Glutamatergic neuron (in vitro differentiated cells): ENCODE measurements at regions not wholly inside any gene's neighbourhood (a gene's known extent, or its start where the extent isn't known, plus 50 kb on each side); places are given as distances from the start of the nearest gene placed in this dataset.

Experiments
- DNase-seq: peaks from one replicate; pipeline ENCODE4 v3.0.0; 2022
- H3K27ac Mint-ChIP-seq: one replicate; pipeline ENCODE4 v1.8.0; 2020; ENCODE audit warnings: mild to moderate bottlenecking, mixed read lengths, inconsistent platforms; ENCODE audit not compliant: unreplicated experiment
- H3K27me3 Mint-ChIP-seq: one replicate; pipeline ENCODE4 v1.8.0; 2020; ENCODE audit warnings: mild to moderate bottlenecking, moderate library complexity, mixed read lengths, inconsistent platforms; ENCODE audit not compliant: unreplicated experiment
- H3K36me3 Mint-ChIP-seq: one replicate; pipeline ENCODE4 v1.8.0; 2020; ENCODE audit warnings: mild to moderate bottlenecking, mixed read lengths, inconsistent platforms; ENCODE audit not compliant: unreplicated experiment
- H3K4me1 Mint-ChIP-seq: one replicate; pipeline ENCODE4 v1.8.0; 2020; ENCODE audit warnings: mild to moderate bottlenecking, low read depth, mixed read lengths, inconsistent platforms; ENCODE audit not compliant: unreplicated experiment
- H3K4me3 Mint-ChIP-seq: one replicate; pipeline ENCODE4 v1.8.0; 2020; ENCODE audit warnings: mild to moderate bottlenecking, mixed read lengths, inconsistent platforms; ENCODE audit not compliant: unreplicated experiment
- H3K9me3 Mint-ChIP-seq: one replicate; pipeline ENCODE4 v1.8.0; 2020; ENCODE audit warnings: mild to moderate bottlenecking, moderate library complexity, mixed read lengths, inconsistent platforms; ENCODE audit not compliant: unreplicated experiment
- TF ChIP-seq, protein P1 (sequence below): fragments of 200-600 bp; sonication (generic); IDR thresholded peaks from one replicate; pipeline ENCODE4 v1.5.0; 2021; ENCODE audit not compliant: partially characterized antibody, unreplicated experiment

- Mint-ChIP-seq H3K27ac (no peak overlapping the region), H3K36me3 (peaks cover 18% of the 10 kb centered on the region), H3K9me3 (peaks cover 8% of the 10 kb centered on the region), H3K4me1 (no peaks in the 10 kb centered on the region), H3K4me3 (no peak overlapping the region), H3K27me3 (no peaks in the 10 kb centered on the region)
- no peak for DNase-seq
- TF ChIP-seq, protein P1, sequence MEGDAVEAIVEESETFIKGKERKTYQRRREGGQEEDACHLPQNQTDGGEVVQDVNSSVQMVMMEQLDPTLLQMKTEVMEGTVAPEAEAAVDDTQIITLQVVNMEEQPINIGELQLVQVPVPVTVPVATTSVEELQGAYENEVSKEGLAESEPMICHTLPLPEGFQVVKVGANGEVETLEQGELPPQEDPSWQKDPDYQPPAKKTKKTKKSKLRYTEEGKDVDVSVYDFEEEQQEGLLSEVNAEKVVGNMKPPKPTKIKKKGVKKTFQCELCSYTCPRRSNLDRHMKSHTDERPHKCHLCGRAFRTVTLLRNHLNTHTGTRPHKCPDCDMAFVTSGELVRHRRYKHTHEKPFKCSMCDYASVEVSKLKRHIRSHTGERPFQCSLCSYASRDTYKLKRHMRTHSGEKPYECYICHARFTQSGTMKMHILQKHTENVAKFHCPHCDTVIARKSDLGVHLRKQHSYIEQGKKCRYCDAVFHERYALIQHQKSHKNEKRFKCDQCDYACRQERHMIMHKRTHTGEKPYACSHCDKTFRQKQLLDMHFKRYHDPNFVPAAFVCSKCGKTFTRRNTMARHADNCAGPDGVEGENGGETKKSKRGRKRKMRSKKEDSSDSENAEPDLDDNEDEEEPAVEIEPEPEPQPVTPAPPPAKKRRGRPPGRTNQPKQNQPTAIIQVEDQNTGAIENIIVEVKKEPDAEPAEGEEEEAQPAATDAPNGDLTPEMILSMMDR, result no peak
These were observed 533.5 kb downstream of the ZNF608 start for GRCh38 chr5:124212934-124213333.

DNA sequence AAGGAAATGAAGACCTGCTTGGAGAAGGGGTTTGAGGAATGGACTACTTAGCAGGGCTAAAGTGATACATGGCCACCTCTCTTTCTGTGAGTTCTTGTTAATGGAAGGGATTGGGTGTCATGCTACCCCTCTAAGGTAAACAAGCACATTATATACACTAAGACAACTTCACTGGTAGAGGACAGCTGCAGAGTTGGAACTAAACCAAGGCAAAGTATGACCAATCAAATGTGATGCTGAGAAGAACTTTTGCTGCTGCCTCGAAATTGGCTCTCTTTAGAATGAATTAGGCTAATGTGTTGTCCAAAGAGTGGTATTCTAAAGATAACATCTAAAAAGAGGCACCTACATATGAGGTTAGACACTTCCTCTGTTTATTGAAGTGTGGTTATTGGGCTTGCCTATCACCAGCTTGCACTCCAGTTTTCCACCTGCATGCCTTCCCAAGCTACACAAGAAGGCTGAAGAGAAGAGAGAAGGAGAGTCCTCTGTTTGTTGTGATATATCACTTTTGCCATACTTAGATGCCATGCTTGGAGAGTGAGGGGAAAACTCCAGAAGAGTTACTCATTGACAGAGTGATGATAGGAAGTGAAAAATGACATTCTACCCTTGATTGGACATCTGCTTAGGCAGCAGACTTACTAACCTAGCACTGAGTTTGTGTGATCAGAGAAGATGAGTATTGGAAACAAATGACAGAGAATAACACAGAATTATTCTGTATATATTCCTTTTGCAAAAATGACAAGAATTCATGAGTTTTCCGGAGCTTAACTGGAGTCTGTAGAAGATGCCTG, 536.1 kb downstream of the ZNF608 start:
- Mint-ChIP-seq H3K27me3 (no peaks in the 10 kb centered on the region), H3K9me3 (peaks cover 8% of the 10 kb centered on the region), H3K4me1 (no peaks in the 10 kb centered on the region), H3K27ac (no peak overlapping the region), H3K36me3 (peaks cover 18% of the 10 kb centered on the region), H3K4me3 (no peak overlapping the region)
- TF ChIP-seq, protein P1, result no peak
- no peak for DNase-seq

GRCh38 chr5:124207118-124207517, 539.3 kb downstream of the ZNF608 start:
- peaks cover 15% of the 10 kb centered on the region for H3K36me3 Mint-ChIP-seq
- H3K4me1 Mint-ChIP-seq, result no peaks in the 10 kb centered on the region
- H3K9me3 Mint-ChIP-seq, result peaks cover 6% of the 10 kb centered on the region
- H3K27ac Mint-ChIP-seq, result no peak overlapping the region
- peaks cover 4% of the 10 kb centered on the region for H3K27me3 Mint-ChIP-seq
- TF ChIP-seq, protein P1, result no peak
- no peak for DNase-seq
- no peak overlapping the region for H3K4me3 Mint-ChIP-seq

DNA sequence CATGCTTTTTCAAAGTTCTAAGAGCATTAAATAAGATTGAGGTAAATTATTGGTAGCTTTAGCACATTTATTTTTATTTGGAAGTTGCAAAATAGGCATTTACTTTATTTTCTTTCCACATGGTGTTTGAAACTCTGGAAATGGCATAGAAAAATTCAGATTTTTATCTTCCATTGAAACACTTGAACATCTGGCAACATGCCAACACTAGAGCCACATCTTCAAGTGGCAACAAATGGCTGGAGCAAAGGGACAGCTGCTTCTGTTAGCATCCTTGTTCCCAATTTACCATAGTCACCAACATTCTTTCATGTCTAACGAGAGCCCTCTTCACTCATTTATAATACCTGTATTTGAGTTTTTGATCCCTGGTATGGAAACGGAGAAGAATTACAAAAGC, 539.9 kb downstream of the ZNF608 start:
- Mint-ChIP-seq H3K9me3 (peaks cover 5% of the 10 kb centered on the region), H3K27me3 (peaks cover 4% of the 10 kb centered on the region), H3K36me3 (peaks cover 14% of the 10 kb centered on the region), H3K27ac (no peak overlapping the region), H3K4me3 (no peak overlapping the region), H3K4me1 (no peaks in the 10 kb centered on the region)
- DNase-seq, result no peak
- TF ChIP-seq, protein P1, result no peak

GRCh38 chr5:124203303-124203702, 543.1 kb downstream of the ZNF608 start:
- Mint-ChIP-seq H3K27me3 (peaks cover 4% of the 10 kb centered on the region), H3K4me1 (no peaks in the 10 kb centered on the region), H3K4me3 (no peak overlapping the region), H3K27ac (no peak overlapping the region), H3K9me3 (peaks cover 5% of the 10 kb centered on the region), H3K36me3 (peaks cover 14% of the 10 kb centered on the region)
- TF ChIP-seq, protein P1, result no peak
- no peak for DNase-seq
